22Rv1 (cell line): ENCODE measurements at regions not wholly inside any gene's neighbourhood (a gene's known extent, or its start where the extent isn't known, plus 50 kb on each side); places are given as distances from the start of the nearest gene placed in this dataset.

Experiments used
- H3K27ac ChIP-seq: fragments of 450-650 bp; 2 replicates; pipeline ENCODE4 v1.5.1; 2017
- CTCF ChIP-seq: fragments of 450-650 bp; IDR thresholded peaks from 2 replicates; pipeline ENCODE4 v1.5.1; 2017; ENCODE audit warnings: mild to moderate bottlenecking
- ZFX ChIP-seq: fragments of 450-650 bp; IDR thresholded peaks from 2 replicates; pipeline ENCODE4 v1.6.1; 2017; ENCODE audit warnings: antibody characterized with exemption, borderline replicate concordance

- no peak for TF ChIP-seq ZFX
- TF ChIP-seq CTCF: no peak
- no peak overlapping the region for H3K27ac ChIP-seq
Measured at GRCh38 chr5:88544136-88544645, 275.5 kb upstream of the TMEM161B start.

- H3K27ac ChIP-seq: no peak overlapping the region
- no peak for TF ChIP-seq CTCF
- no peak for TF ChIP-seq ZFX
Measured at GRCh38 chr5:88542786-88543185, 274.1 kb upstream of the TMEM161B start.

- TF ChIP-seq ZFX: no peak
- no peak for TF ChIP-seq CTCF
- no peak overlapping the region for H3K27ac ChIP-seq
Measured at GRCh38 chr5:88540471-88541115, 271.9 kb upstream of the TMEM161B start.

- no peak overlapping the region for H3K27ac ChIP-seq
- no peak for TF ChIP-seq ZFX
- no peak for TF ChIP-seq CTCF
Measured at GRCh38 chr5:88539693-88540365, 271.2 kb upstream of the TMEM161B start.

- TF ChIP-seq CTCF (no peak), ZFX (no peak)
- no peak overlapping the region for H3K27ac ChIP-seq
Measured at GRCh38 chr5:88539026-88539425, 270.4 kb upstream of the TMEM161B start.

- no peak for TF ChIP-seq ZFX
- TF ChIP-seq CTCF: no peak
- no peak overlapping the region for H3K27ac ChIP-seq
Measured at GRCh38 chr5:88536146-88536545, 267.5 kb upstream of the TMEM161B start.

GRCh38 chr5:88524941-88525340 lies 256.3 kb upstream of the TMEM161B start:
- no peak for TF ChIP-seq CTCF
- TF ChIP-seq ZFX: no peak
- no peak overlapping the region for H3K27ac ChIP-seq
